PC-9 (cell line): ENCODE measurements at regions not wholly inside any gene's neighbourhood (a gene's known extent, or its start where the extent isn't known, plus 50 kb on each side); places are given as distances from the start of the nearest gene placed in this dataset.

Source experiments
- EZH2 ChIP-seq: fragments of 200-600 bp; sonication (generic); IDR thresholded peaks from 2 replicates; pipeline ENCODE4 v1.8.0; 2017; ENCODE audit warnings: antibody characterized with exemption, low read depth
- TF ChIP-seq, protein P1 (sequence below): fragments of 200-600 bp; sonication (generic); conservative IDR thresholded peaks from 2 replicates; pipeline ENCODE4 v1.6.1; 2017; ENCODE audit warnings: mixed run types, antibody characterized with exemption, mild to moderate bottlenecking, moderate library complexity

DNA sequence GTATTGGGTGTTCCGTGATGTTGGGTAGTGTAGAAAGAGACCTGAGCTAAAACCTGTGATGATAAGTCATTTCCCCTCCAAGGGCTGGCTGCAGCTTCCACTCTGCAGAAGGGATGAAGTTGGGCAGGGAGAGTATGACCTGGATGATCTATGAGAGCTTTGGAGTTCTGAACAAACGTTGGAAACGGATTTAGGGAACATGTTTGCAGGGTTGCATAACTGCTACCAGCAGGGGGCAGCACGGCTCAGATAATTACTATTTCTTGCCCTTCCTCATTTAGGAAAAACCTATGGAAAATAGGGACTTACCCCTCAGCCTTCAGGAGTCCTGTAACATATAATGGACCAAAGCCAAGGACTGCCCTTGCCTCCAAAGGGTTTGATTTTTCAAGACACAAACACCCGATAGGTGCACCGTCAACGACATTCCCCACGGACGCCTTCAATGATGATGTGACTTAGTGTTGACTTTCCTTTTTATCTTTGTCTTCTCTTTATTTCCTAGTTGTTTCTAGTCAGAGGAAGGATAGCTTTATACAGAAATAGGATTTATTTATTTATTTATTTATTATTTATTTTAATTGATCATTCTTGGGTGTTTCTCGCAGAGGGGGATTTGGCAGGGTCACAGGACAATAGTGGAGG is 164.9 kb upstream of the SASH1 start:
- TF ChIP-seq, protein P1, sequence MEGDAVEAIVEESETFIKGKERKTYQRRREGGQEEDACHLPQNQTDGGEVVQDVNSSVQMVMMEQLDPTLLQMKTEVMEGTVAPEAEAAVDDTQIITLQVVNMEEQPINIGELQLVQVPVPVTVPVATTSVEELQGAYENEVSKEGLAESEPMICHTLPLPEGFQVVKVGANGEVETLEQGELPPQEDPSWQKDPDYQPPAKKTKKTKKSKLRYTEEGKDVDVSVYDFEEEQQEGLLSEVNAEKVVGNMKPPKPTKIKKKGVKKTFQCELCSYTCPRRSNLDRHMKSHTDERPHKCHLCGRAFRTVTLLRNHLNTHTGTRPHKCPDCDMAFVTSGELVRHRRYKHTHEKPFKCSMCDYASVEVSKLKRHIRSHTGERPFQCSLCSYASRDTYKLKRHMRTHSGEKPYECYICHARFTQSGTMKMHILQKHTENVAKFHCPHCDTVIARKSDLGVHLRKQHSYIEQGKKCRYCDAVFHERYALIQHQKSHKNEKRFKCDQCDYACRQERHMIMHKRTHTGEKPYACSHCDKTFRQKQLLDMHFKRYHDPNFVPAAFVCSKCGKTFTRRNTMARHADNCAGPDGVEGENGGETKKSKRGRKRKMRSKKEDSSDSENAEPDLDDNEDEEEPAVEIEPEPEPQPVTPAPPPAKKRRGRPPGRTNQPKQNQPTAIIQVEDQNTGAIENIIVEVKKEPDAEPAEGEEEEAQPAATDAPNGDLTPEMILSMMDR, result peak; percentile 71
- no peak for TF ChIP-seq EZH2
